GM19043 (cell line): ENCODE measurements at regions not wholly inside any gene's neighbourhood (a gene's known extent, or its start where the extent isn't known, plus 50 kb on each side); places are given as distances from the start of the nearest gene placed in this dataset.

Experiments
- ATAC-seq: cut with Tn5 transposase; IDR thresholded peaks from one replicate; pipeline ENCODE4 v1.9.1; 2021; ENCODE audit warnings: low read depth; ENCODE audit not compliant: unreplicated experiment

DNA sequence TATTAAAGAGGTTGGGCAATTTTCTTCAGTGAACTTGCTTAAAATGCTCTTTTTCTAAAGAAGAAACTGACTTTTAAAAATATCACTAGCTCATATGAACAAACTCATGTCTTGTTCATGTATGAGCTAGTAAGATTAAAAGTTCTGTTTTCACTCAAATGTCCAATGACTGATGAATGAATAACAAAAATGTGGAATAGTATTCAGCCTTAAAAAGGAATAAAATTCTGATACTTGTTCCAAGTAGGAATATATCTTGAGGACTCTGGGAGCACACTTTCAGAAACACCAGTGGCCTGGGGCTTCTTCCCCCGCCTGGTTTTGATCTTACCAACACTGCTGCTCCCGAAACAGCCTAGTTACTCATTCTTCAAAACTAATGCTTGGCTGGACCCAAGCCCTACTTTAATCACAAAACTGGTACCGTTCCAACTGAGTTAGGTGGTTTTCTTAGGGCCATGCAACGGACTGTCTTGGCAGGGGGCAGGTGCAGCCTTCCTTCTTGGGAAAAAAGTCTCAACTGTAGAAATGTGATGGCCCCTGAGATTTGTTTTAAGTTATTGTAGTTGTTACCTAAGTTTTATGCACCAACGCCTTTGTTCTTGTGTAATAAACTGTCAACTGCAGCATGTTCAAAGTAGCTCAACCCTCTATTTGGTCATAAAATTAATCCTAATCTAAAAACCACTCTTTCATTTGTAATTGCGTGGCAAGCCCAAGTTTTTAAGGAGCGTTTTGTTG lies 116.0 kb downstream of the ETS2 start:
- no peak for ATAC-seq

DNA sequence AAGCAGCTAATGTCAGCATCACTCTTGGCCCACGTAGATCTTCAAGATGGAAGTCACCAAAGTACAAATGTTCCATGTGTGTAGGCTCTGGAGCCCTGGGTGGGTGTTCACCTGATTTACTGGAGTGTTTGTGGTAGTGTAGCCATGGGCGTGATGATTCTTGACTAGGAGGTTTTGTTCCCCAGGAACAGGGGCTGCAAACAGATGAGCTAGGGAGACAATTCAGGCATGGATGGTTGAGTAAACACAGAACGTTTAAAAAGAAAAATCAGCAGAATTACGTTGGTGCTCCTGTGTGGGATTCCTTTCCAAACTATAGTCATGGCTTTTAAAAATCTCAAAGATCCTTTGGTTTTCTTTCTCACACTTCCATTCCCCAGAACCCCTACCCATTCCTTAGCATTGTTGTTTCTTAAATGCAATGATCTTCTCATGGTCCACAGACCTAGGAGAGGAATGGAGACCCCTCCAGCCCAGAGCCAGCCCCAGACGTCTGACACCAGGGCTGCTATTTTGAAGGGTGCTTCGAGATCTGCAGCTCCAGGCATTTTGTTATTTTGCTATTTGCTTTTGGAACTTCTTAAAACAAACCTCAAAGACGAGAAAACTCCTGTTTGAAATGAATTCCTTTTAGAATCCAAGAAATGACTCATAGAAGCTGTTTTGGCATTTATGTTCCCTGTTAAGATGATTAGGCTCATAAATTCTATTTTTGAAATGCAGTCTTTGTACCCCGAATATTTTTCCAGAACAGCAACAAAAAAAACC lies 115.1 kb downstream of the ETS2 start:
- ATAC-seq: no peak

DNA sequence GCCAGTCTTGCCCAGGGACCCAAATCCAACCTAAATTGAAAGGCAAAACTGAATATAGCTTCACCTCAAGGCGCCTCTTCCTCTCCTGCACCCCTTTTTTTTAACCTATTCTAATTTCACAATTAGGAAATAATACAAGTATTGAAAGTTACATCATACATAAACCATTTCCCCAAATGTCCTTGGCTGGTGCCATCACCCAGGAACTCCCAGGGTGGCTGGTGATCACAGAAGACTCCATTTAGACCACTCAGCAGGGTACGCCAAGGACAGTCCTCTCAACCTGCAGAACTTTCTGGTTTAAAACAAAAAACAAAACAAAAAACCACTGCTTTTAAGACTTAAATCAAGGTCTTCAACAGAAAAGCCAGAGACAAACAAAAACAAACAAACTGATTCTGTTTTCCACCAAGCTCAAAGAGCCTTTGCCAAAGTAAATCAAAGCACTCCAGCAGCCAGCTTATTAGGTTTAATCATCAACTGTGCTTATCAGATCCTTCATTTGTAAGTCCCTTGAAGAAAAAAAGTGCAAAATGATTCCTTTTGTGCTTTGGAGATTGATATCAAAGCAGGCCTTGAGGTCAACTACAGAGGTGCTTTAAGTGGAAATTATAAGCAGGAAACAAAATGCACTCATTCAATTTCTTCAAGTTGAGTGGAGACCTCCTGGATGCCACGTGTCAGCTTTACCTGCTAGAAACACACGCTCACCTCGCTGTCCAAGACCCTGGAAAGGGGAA lies 113.0 kb downstream of the ETS2 start:
- no peak for ATAC-seq

DNA sequence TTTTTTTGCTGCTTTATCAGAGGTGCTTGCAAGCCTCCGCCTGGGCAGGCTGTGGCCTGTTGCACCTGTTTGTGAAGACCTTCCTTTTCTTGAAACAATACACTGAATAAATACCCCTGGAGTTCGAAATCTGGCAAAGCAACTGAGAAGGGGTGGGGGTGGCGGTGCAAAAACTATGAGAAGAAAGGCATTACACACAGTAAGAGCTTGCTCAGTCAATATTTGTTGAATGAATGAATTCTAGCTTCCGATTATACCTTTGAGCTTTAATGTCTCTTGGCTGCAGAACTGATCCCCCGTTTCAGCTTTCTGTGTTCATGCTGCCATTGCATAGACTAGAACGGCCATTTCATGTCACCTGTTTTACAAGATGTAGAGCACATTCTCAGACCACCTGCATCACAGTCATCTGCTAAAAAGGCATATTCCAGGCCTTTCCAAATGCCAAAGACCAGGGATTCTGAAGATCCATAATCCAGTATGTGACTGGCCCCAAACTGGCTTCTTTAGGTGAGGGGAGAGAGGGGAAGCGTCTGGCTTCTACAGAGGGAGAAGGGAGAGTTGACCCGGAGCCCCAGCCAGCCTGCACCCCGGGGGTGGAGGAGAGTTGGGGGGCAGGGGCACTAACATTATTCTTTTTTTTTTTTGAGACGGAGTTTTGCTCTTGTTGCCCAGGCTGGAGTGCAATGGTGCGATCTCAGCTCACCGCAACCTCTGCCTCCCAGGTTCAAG lies 111.5 kb downstream of the ETS2 start:
- no peak for ATAC-seq

DNA sequence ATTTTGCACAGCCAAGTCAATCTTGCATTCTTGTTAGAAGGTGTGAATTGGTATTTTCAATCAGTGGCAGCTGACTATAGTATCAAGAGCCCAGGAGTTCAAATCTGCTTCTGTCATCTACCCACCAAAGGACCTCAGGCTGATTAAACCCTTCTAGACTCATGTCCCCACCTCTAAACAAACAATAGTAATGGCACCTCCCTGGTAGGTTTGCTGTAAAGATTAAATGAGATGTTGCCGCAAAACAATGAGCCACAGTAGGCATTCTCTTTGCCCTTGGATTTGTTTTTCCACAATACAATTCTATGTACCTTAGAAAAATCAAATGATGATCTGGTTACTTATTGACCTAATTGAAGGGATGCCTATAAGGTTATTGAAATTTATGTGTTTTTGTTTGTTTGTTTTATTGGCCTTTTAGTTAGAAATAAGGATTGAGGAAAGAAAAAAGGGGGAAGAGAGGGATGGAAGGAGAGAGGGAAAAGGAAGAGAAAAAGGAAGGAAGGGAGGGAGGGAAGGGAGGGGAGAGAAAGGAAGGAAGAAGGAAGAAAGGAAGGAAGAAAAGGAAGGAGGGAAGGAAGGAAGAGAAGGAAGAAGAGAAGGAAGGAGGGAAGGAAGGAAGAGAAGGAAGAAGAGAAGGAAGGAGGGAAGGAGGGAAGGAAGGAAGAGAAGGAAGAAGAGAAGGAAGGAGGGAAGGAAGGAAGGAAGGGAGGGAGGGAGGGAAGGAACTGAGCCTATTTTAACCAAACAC lies 110.7 kb downstream of the ETS2 start:
- ATAC-seq: no peak

DNA sequence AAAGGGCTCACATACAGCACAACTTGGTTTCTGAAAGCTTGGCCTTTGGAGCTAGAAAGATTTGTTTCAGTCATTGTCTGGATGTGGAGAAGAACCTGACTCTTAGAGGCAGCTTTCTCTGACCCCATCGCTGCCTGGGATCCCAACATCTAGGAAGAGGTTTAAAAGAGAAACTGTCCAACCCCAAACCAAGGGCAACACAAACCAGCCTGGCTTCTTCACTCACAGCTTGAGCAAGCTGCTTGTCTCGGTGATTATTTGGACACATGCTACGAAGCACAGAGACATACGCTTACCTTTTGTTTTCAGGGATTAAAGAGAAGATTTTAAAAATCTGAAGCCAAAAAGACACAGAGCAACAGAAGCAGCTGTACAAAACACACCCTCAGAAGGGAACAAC lies 109.8 kb downstream of the ETS2 start:
- ATAC-seq: no peak

DNA sequence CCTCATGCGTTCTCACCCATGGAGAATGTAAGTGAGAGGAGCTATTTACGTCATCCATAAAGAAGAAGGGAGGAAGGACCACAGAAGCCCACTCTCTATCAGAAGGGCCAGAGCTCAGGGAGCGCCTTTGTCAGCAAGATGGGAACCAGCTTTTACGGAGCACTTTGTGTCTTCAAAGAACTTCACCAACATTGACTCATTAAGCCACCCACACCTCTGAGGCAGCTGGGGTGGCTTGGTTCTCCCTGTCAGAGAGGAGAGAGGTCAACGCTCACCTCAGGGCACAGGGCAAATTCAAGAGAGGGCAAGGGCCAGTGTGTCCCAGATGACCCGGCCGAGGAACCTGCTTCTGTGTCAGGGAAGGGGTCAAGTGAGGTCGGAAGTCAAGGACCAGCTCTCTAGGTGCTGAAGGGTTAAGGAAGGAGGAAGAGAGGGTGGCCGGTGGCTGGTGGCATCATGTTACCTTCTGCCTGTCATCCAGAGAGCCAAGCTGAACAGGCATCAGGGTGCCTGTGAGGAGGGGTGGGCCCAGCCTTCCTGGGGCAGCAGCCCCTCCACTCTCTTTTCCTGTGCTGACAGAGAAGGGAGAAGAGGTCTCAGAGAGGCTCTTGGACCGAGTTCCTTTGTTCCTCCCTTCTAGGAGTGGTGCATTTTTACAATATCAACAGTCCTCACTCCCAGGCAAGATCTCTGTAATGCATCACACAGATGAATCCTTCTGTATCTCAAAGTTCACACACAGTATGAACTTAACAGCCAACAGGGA lies 109.0 kb downstream of the ETS2 start:
- ATAC-seq: no peak

DNA sequence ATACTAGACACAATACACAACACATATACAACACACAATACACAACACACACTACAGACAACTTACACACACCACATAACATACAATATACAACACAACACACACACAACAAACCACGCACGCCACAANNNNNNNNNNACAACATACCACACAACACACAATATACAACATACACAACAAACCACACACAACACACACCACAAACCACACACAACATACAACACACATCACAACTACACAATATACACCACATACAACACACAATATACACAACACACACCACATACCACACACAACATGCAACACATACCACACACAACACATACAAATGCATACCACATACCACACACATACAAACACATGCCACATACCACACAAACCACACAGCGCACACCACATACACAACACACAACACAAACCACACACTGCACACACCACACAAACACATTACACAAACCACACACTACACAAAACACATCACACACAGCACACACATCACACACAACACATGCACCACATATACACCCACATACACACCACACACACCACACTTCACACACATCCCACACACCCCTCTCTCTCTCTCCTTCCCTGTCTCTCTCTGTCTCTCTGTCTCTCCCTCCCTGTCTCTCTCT lies 108.3 kb downstream of the ETS2 start:
- ATAC-seq: no peak

DNA sequence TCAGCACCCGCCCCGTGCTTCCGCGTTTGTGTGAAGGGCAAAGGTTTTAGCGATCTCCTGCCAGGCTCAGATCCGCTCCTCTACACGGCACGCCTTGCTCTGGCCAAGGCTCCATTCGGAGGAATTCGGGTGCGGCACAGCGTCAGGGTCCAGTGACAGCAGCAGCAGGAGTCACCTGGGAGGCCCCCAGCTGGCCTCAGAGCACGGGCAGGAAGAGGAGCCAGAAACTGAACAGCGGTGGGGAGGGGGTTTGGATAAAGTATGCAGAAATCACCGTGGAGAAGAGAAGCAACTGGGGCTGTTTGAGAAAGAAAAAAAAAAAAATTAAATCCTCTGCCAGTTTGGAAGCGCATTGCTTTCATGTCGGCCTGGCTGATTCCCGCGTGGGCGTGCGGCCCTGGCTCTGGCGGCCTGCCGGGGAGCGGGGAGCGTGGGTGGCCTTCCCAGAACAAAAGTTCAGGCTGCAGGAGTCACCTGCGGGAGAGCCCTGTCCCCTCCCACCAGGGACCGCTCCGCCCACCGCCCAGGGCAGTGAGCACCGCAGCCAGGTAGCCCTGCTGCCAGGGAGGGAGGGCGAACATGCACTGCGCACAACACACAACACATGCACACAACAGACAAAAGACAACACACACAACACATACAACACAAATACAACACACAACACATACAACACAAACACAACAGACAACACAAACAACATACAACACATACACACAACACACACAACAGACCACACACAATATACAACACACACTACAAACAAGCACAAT lies 107.6 kb downstream of the ETS2 start:
- ATAC-seq: no peak

DNA sequence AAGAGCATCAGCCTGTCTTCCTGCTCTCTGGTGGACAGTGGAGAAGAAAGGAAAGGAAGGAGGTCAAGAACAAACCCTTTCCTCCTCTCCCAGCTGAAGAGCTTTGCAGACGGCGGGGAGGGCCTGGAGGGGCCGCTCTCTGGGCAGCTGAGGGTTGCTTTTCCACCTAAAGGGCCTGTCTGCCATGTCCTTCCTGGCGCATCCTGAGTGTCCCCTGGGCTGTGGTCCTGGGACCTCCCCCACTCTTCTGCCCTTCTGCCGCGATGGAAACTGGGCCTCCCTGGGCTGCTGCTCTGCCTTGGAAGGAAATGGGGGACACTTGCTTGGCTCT lies 107.0 kb downstream of the ETS2 start:
- ATAC-seq: no peak

DNA sequence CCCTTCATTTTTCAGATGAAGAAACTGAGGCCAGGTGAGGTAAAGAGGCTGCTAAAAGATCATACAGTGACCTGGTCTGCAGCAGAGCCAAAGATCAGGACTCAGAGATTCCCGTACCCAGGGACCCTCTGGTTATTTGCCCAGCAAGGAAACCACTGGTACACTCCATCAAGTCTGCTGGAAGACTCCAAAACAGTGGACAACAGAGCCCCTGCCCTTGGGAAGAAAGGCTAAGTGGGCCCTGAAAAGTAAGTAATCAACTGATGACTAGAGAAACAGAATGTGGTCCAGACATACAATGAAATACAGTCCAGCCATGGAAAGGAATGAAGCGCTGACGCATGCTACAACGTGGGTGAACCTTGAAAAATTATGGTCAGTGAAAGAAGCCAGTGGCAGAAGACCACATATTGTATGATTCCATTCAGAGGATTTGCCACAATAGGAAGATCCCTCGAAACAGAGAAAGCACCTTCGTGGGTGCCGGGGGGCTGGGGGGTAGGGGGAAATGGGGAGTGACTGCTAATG lies 106.4 kb downstream of the ETS2 start:
- ATAC-seq: no peak

DNA sequence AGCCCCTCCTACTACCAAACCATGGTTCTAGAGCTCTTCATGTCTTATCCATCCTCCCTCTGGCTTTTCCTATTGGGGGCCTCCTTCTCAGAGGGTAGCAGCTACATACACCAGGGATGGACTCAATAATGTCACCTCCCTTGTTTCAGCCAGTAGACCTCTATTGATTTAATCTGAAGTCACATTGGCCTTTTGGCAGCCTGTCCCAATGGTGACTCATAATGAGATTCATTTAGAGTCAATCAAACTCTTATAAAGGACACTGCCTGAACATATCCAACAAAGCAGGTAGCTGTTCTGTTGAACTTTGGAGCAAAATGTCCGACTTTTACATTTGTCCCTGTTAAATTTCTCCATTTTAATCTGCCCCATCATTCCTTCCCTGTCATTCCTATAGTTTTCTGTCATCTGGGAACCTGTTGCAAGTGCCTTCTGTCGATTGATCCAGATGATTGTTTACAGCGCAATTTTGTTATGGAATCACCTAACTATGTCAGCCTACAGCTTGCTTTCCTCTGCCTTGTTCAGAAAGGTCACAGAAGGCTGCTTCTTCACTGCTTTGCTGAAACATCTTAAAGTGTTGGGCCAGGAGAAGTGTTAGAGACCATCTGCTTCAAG lies 105.9 kb downstream of the ETS2 start:
- ATAC-seq: no peak

DNA sequence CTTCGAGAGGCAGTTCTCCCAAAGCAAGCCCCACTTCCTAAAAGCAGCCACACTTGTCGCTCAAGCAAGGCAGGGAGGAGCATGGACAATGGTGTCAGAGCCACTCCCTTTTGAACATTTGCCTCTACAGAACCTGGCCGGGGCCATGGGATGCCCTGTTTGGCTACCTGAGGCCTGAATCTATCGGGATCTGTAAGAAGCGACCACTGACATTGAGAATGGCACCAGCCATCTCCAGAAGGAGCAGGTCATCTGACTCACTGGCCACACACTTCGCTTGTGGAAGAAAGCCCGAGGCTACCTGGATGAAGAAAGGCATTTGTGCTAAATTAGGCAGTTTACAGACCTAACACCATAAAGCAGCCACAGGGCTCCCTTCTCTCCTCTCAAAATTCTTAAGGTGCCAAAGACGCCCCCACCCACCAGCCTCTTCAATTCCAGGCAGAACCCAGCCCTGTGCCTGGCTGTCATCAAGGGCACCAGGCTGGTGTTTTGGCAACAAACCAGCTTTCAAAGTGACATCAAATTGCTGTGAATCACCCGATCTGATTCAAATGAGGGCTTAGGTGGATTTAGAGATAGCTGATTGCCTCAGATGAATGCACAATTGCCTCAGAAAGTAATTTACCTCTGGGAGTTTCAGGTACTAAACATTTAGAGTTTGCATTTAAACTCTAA lies 104.8 kb downstream of the ETS2 start:
- no peak for ATAC-seq

DNA sequence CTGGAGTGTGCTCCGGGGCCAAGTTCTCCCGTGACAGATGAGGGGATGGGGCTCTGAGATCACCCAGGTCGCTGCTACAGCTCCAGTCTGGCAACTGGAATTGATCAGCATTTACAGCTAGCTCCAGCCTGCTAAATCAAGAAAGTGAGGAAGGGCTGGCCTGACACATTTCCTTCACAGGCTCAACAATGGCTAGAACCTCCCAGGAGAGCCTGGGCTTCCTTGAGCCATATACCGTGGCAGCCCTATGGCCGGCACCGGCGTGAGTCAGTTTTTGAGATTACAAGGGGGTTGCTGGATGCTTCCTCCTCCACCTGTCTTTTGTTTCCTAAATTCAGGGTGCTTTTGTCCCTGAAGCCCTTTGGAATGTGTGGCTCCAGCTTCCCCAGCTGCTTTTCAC lies 104.2 kb downstream of the ETS2 start:
- ATAC-seq: no peak

DNA sequence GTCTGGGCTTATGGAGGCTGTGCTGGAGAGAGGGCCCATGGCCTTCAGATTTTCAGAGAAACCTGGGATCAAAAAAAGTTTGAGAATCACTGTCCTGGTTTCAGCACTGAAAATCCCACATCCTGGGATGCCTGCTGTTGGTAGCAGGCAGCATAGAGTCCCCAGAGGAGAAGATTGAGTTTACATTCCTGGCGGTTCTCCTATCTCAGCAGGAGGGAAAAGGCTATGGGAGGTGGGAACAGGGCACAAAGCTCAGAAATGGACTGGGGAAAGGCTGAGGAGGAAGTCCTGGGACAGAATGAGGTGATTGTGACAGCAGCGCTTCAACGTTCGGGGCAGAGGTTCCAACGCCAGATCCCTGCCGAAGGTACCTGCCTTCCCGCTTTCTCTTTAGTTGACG lies 103.4 kb downstream of the ETS2 start:
- no peak for ATAC-seq

DNA sequence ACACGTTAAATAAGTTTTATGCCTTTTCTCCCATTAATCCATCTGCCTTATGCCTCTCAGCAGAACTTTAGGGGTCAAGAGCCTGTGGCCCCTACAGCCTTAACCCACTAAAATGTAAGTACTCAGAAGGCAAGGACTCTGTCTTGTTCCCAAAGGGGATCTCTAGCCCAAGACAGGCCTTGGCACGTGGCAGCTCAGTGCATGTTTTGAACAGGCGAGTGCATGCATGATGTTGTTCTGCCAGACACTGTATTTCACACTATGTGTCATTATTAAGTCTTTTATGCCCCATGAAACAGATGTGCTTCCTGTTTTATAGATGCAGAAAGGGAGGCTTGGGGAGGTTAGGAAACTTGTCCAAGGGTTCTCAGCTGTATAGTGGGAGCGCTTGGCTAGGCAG lies 102.8 kb downstream of the ETS2 start:
- ATAC-seq: no peak

DNA sequence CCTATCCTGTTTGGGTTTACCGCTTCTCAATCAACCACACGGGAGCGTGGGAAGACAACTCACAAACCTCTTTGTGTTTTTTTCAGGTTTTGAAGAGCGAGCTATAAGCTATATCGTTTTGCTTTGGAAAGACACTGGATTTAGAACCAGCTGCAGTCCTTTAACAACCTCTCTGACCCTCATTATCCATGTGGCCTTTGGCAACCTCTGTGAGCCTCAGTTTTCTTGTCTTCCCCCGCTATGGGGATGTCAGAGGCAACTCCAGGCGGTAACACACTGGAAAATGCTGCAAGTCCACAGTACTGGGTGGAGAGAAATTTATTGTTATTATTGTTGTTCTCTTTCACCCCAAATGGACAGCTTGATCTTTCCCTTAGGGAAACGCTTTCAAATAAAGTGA lies 100.0 kb downstream of the ETS2 start:
- ATAC-seq: no peak
